ENCODE measurements at regions not wholly inside any gene's neighbourhood (a gene's known extent, or its start where the extent isn't known, plus 50 kb on each side); places are given as distances from the start of the nearest gene placed in this dataset.

DNA sequence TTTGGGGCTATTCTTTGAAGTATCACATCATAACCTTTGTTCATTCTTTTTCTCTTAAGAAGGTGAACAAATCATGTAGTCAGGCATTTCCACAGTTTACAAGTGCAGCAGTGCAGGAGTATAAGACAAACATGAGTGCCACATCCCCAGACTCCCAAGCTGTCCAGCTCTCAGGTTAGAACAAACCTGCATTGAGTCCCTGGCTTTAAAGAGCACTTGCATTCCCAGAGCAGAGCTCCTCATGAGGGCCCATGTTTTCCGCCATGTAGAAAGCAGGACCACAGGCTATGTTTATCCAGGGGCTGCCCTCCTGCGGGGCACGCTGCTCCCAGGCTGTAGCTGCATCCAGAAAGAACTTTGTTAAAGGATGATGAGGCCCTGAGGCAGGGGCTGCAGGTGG, 267.7 kb downstream of the TLE3 start:
- Histone ChIP-seq H3K4me3 (ENCODE audit: low read depth in 1 of 3, low read length in 3 of 3) (no peak overlapping the region), H3K9me3 (ENCODE audit: control insufficient read depth in 2 of 2, insufficient read depth in 1 of 2, low read depth in 1 of 2, low read length in 1 of 2) (no peaks in the 10 kb centered on the region), H3K36me3 (ENCODE audit: control insufficient read depth in 3 of 3, insufficient read depth in 2 of 3, low read depth in 1 of 3, low read length in 3 of 3) (no peaks in the 10 kb centered on the region), H3K4me1 (ENCODE audit: control insufficient read depth in 3 of 3, insufficient read depth in 2 of 3, low read depth in 1 of 3, low read length in 2 of 3) (no peaks in the 10 kb centered on the region), H3K27ac (ENCODE audit: low read depth in 1 of 3, low read length in 2 of 3) (no peak overlapping the region), H3K27me3 (ENCODE audit: control insufficient read depth in 3 of 3, insufficient read depth in 3 of 3, low read length in 3 of 3) (no peaks in the 10 kb centered on the region)
- WGBS, 3 donors, result 71 to 100% (median 87%) methylated on average over 3 of the region's 3 CpGs
- FAIRE-seq, result no peak
- DNase-seq, result no peak

DNA sequence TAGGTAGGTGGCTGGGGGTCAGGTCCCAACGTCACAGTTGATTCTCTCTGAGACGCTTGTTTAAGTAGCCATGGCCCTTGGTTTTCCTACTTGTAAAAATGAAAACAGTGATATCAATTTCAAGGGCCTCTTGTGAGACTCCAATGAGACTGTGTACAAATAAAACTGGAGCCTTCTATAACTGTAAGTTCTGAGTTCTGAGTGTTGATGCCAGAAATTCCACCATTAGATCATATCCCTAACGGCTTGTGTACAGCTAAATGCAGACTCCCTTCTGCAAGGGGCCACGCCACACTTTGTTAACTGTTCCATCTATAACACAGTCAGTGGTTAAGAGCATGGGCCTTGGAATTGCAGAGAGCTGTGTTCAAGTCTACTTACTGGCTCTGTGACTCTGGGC, 267.3 kb downstream of the TLE3 start:
- H3K36me3 ChIP-seq (ENCODE audit: control insufficient read depth in 3 of 3, insufficient read depth in 2 of 3, low read depth in 1 of 3, low read length in 3 of 3), result no peaks in the 10 kb centered on the region
- no peak overlapping the region for H3K4me3 ChIP-seq (ENCODE audit: low read depth in 1 of 3, low read length in 3 of 3)
- DNase-seq, result no peak
- H3K27me3 ChIP-seq (ENCODE audit: control insufficient read depth in 3 of 3, insufficient read depth in 3 of 3, low read length in 3 of 3), result no peaks in the 10 kb centered on the region
- no peaks in the 10 kb centered on the region for H3K4me1 ChIP-seq (ENCODE audit: control insufficient read depth in 3 of 3, insufficient read depth in 2 of 3, low read depth in 1 of 3, low read length in 2 of 3)
- WGBS, 3 donors, result 74 to 93% (median 80%) methylated on average over 4 of the region's 4 CpGs
- H3K9me3 ChIP-seq (ENCODE audit: control insufficient read depth in 2 of 2, insufficient read depth in 1 of 2, low read depth in 1 of 2, low read length in 1 of 2), result no peaks in the 10 kb centered on the region
- H3K27ac ChIP-seq (ENCODE audit: low read depth in 1 of 3, low read length in 2 of 3), result no peak overlapping the region
- no peak for FAIRE-seq

DNA sequence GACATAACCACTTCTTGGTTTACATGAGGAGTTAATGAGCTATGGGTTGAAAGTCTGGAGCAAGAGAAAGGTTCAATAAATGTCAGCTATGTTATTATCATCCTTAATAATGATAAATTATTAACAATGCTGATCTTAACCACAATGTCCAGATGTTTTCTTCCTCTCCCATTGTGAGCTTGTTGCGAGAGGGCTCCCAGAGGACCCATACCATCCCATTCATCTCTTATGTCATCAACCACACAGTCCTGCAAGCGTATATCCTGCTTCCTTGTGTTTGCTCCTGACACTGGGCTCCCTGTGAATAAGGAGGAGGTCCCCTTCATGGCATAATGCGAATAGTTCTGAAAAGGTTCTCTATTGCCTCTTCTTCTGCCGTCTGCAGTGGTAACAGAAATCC, 266.8 kb downstream of the TLE3 start:
- Histone ChIP-seq H3K27ac (ENCODE audit: low read depth in 1 of 3, low read length in 2 of 3) (no peak overlapping the region), H3K4me1 (ENCODE audit: control insufficient read depth in 3 of 3, insufficient read depth in 2 of 3, low read depth in 1 of 3, low read length in 2 of 3) (no peaks in the 10 kb centered on the region), H3K4me3 (ENCODE audit: low read depth in 1 of 3, low read length in 3 of 3) (no peak overlapping the region), H3K9me3 (ENCODE audit: control insufficient read depth in 2 of 2, insufficient read depth in 1 of 2, low read depth in 1 of 2, low read length in 1 of 2) (no peaks in the 10 kb centered on the region), H3K27me3 (ENCODE audit: control insufficient read depth in 3 of 3, insufficient read depth in 3 of 3, low read length in 3 of 3) (no peaks in the 10 kb centered on the region), H3K36me3 (ENCODE audit: control insufficient read depth in 3 of 3, insufficient read depth in 2 of 3, low read depth in 1 of 3, low read length in 3 of 3) (no peaks in the 10 kb centered on the region)
- no peak for DNase-seq
- 81 to 89% (median 89%) methylated on average over 4 of the region's 4 CpGs for WGBS, 3 donors
- FAIRE-seq, result no peak

DNA sequence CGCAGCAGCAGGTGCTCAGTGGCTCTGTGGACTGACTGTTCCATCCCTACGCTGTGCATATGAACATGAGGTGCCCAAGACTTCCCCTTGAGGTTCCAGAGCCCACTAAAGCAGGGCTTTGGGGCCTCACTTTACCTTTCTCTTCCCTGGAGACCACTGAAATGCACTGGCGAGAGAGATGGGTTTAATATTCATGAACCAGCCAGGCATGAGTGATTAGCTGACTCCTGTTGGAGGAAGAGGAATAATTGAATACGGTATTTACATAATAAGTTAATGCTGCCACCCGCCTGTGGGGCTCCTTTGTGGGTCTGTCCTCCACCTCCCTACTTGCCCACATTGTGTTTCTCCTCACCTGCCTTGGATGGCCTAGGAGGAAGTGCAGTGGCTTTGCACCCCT, 263.4 kb downstream of the TLE3 start:
- 85 to 89% (median 88%) methylated on average over 5 of the region's 5 CpGs for WGBS, 3 donors
- H3K27ac ChIP-seq (ENCODE audit: low read depth in 1 of 3, low read length in 2 of 3), result no peak overlapping the region
- no peaks in the 10 kb centered on the region for H3K9me3 ChIP-seq (ENCODE audit: control insufficient read depth in 2 of 2, insufficient read depth in 1 of 2, low read depth in 1 of 2, low read length in 1 of 2)
- H3K36me3 ChIP-seq (ENCODE audit: control insufficient read depth in 3 of 3, insufficient read depth in 2 of 3, low read depth in 1 of 3, low read length in 3 of 3), result no peaks in the 10 kb centered on the region
- H3K27me3 ChIP-seq (ENCODE audit: control insufficient read depth in 3 of 3, insufficient read depth in 3 of 3, low read length in 3 of 3), result no peaks in the 10 kb centered on the region
- FAIRE-seq, result no peak
- no peak overlapping the region for H3K4me3 ChIP-seq (ENCODE audit: low read depth in 1 of 3, low read length in 3 of 3)
- no peak for DNase-seq
- H3K4me1 ChIP-seq (ENCODE audit: control insufficient read depth in 3 of 3, insufficient read depth in 2 of 3, low read depth in 1 of 3, low read length in 2 of 3), result no peaks in the 10 kb centered on the region

DNA sequence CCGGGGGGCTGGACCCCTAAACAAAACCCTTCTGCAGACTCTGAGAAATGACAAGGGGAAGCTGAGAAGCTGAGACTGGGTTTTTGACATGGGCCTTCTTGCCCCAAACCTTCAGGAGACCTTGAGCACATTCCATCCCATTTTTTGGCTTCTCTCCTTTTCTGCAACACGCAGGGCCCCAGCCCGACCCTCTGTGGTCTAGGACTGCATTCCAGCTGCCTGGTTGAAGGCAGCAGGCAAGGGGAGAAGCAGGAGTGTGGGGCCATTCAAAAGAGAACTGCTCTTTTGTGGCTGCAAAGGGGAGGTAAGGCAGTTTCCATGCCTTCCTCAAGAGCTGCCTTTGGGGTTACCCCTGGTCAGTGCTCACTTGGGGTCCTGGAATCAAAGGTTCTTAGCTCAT, 263.0 kb downstream of the TLE3 start:
- Histone ChIP-seq H3K27ac (ENCODE audit: low read depth in 1 of 3, low read length in 2 of 3) (no peak overlapping the region), H3K36me3 (ENCODE audit: control insufficient read depth in 3 of 3, insufficient read depth in 2 of 3, low read depth in 1 of 3, low read length in 3 of 3) (no peaks in the 10 kb centered on the region), H3K4me3 (ENCODE audit: low read depth in 1 of 3, low read length in 3 of 3) (no peak overlapping the region), H3K4me1 (ENCODE audit: control insufficient read depth in 3 of 3, insufficient read depth in 2 of 3, low read depth in 1 of 3, low read length in 2 of 3) (no peaks in the 10 kb centered on the region), H3K9me3 (ENCODE audit: control insufficient read depth in 2 of 2, insufficient read depth in 1 of 2, low read depth in 1 of 2, low read length in 1 of 2) (no peaks in the 10 kb centered on the region), H3K27me3 (ENCODE audit: control insufficient read depth in 3 of 3, insufficient read depth in 3 of 3, low read length in 3 of 3) (no peaks in the 10 kb centered on the region)
- WGBS, 3 donors, result 47 to 69% (median 66%) methylated on average over 3 of the region's 3 CpGs
- FAIRE-seq (no peak), DNase-seq (no peak)

DNA sequence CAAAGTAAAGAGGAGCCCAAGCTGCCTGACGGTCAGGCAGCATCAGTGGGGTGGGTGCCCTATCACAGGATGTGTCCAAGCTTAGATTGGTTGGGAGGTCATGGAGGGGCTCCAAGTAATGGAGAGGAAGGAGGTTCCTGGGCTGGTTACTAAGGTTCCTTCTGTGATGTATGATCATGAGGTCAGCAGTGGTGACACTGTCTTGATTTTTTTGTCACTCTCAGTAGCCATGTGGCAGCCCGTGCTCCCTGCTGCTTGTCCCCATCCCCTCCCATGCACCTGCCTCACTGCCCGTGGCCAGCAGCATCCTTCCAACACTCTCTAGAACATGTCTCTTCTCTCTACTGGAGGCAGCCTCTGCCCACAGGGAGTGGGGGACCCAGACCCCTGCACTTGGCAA, 261.7 kb downstream of the TLE3 start:
- Histone ChIP-seq H3K4me1 (ENCODE audit: control insufficient read depth in 3 of 3, insufficient read depth in 2 of 3, low read depth in 1 of 3, low read length in 2 of 3) (no peaks in the 10 kb centered on the region), H3K4me3 (ENCODE audit: low read depth in 1 of 3, low read length in 3 of 3) (no peak overlapping the region), H3K27me3 (ENCODE audit: control insufficient read depth in 3 of 3, insufficient read depth in 3 of 3, low read length in 3 of 3) (no peaks in the 10 kb centered on the region), H3K36me3 (ENCODE audit: control insufficient read depth in 3 of 3, insufficient read depth in 2 of 3, low read depth in 1 of 3, low read length in 3 of 3) (no peaks in the 10 kb centered on the region), H3K9me3 (ENCODE audit: control insufficient read depth in 2 of 2, insufficient read depth in 1 of 2, low read depth in 1 of 2, low read length in 1 of 2) (no peaks in the 10 kb centered on the region), H3K27ac (ENCODE audit: low read depth in 1 of 3, low read length in 2 of 3) (no peak overlapping the region)
- DNase-seq (no peak), FAIRE-seq (no peak)
- 78 to 84% (median 79%) methylated on average over 3 of the region's 3 CpGs for WGBS, 3 donors

DNA sequence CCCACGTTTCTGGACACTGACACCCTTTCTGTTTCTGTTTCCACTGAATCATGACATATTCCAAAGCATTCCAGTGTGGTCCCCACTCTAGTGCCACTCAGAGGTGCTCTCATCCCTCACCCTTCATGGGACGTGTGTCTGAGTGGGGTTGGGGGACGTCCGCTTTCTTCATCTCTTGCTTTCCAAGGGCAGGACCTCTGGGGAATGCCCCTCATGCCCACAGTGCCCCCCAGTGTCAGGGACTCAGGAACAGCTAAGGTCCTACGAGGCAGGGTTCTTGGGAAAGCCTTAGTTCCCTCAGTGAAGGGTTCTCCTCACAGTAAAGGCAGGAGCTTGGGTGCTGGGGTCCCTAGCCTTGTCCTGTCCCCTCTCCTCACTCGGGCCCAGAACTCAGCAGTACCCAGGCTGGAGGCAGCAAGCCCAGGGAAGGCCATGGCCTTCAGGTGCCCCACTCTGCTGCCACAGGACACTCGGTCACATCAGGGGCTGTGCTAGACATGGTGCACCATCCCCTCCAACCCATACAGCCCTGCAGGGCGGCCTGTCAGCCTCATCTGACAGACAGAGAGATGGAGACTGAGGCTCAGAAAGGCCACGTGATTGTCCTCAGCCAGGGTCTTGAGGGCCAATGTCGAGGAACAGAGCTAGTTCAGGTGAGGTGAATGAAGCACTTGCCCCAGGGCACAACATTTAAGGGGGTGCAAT, 261.0 kb downstream of the TLE3 start:
- no peak for DNase-seq
- 62 to 75% (median 68%) methylated on average over 10 of the region's 10 CpGs for WGBS, 3 donors
- H3K4me3 ChIP-seq (ENCODE audit: low read depth in 1 of 3, low read length in 3 of 3), result no peak overlapping the region
- no peaks in the 10 kb centered on the region for H3K9me3 ChIP-seq (ENCODE audit: control insufficient read depth in 2 of 2, insufficient read depth in 1 of 2, low read depth in 1 of 2, low read length in 1 of 2)
- FAIRE-seq, result no peak
- no peaks in the 10 kb centered on the region for H3K4me1 ChIP-seq (ENCODE audit: control insufficient read depth in 3 of 3, insufficient read depth in 2 of 3, low read depth in 1 of 3, low read length in 2 of 3)
- no peaks in the 10 kb centered on the region for H3K36me3 ChIP-seq (ENCODE audit: control insufficient read depth in 3 of 3, insufficient read depth in 2 of 3, low read depth in 1 of 3, low read length in 3 of 3)
- no peak overlapping the region for H3K27ac ChIP-seq (ENCODE audit: low read depth in 1 of 3, low read length in 2 of 3)
- no peaks in the 10 kb centered on the region for H3K27me3 ChIP-seq (ENCODE audit: control insufficient read depth in 3 of 3, insufficient read depth in 3 of 3, low read length in 3 of 3)

DNA sequence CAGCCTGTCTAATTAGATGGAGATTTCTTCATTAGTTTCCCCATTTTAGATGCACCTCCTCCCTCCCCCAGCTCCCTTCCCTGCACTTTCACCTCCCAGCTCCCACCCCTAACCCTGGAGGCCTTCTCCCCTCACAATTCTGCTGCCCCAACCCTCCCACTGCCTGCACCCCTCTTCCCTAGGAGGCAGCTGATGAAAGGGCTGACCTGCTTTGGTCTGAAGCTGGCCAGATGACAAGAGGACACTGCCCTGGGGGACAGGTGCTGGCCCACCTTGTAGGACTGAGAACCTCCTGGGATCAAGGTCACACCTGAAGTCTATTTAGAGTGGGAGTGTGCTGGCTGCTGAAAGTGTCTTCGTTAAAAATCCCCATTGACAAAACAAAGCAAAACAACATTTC, 259.4 kb downstream of the TLE3 start:
- no peaks in the 10 kb centered on the region for H3K9me3 ChIP-seq (ENCODE audit: control insufficient read depth in 2 of 2, insufficient read depth in 1 of 2, low read depth in 1 of 2, low read length in 1 of 2)
- no peaks in the 10 kb centered on the region for H3K36me3 ChIP-seq (ENCODE audit: control insufficient read depth in 3 of 3, insufficient read depth in 2 of 3, low read depth in 1 of 3, low read length in 3 of 3)
- H3K4me3 ChIP-seq (ENCODE audit: low read depth in 1 of 3, low read length in 3 of 3), result no peak overlapping the region
- DNase-seq (no peak), FAIRE-seq (no peak)
- WGBS, 3 donors, result 43 to 80% (median 68%) methylated on average over 1 of the region's 1 CpG
- H3K27me3 ChIP-seq (ENCODE audit: control insufficient read depth in 3 of 3, insufficient read depth in 3 of 3, low read length in 3 of 3), result no peaks in the 10 kb centered on the region
- H3K27ac ChIP-seq (ENCODE audit: low read depth in 1 of 3, low read length in 2 of 3), result no peak overlapping the region
- H3K4me1 ChIP-seq (ENCODE audit: control insufficient read depth in 3 of 3, insufficient read depth in 2 of 3, low read depth in 1 of 3, low read length in 2 of 3), result no peaks in the 10 kb centered on the region

DNA sequence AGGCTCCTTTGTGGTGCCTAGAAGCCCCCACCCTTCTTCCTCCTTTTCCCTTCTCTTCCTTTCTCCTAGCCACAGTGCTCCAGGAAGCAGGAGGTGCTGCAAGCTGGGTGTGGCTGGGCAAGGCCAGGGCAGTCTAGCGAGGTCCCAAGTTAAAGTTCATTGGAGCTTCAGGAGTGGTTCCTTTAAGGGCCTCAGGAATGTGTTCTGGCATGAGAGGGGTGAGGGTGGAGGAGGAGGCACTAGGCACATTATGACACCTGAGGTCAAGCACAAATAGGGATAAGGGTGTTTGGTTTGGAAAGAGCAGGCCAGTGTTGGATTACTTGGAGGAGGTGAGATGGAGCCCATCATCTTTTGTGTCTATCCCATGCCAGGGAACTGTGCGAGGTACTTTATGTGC, 258.7 kb downstream of the TLE3 start:
- Histone ChIP-seq H3K27me3 (ENCODE audit: control insufficient read depth in 3 of 3, insufficient read depth in 3 of 3, low read length in 3 of 3) (peaks cover 0 to 3% (median 0%) of the 10 kb centered on the region in 3 donors), H3K27ac (ENCODE audit: low read depth in 1 of 3, low read length in 2 of 3) (no peak overlapping the region), H3K36me3 (ENCODE audit: control insufficient read depth in 3 of 3, insufficient read depth in 2 of 3, low read depth in 1 of 3, low read length in 3 of 3) (no peaks in the 10 kb centered on the region), H3K9me3 (ENCODE audit: control insufficient read depth in 2 of 2, insufficient read depth in 1 of 2, low read depth in 1 of 2, low read length in 1 of 2) (no peaks in the 10 kb centered on the region), H3K4me1 (ENCODE audit: control insufficient read depth in 3 of 3, insufficient read depth in 2 of 3, low read depth in 1 of 3, low read length in 2 of 3) (no peaks in the 10 kb centered on the region), H3K4me3 (ENCODE audit: low read depth in 1 of 3, low read length in 3 of 3) (no peak overlapping the region)
- DNase-seq, result peak in 1 of 2 donors; percentile 28
- no peak for FAIRE-seq
- 61 to 83% (median 70%) methylated on average over 2 of the region's 2 CpGs for WGBS, 3 donors

All from small intestine (tissue), 7 donors.